ENCODE measurements at regions not wholly inside any gene's neighbourhood (a gene's known extent, or its start where the extent isn't known, plus 50 kb on each side); places are given as distances from the start of the nearest gene placed in this dataset.

GRCh38 chr3:125645616-125646015 is 50.3 kb upstream of the OSBPL11 start:
- H3K27me3 Mint-ChIP-seq (ENCODE audit: low read depth) = no peaks in the 10 kb centered on the region

DNA sequence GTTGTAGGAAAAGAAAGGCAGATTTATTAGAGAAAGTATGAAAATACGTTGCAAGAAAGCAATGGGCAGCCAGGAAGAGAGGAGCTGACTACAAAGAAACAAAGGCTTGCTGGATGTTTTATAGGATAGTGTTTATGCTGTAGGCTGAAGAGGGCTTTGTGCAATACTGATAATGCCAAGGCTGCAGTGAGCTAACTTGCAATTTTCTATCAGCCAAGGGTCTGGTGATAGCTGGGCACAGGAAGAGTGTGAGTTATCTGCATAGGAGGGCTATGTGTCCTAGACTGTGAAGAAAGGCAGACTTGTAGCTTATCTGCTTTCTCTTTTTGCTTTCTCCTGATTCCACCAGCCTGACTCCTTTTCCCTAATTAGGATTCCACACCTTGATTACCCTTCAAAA is 51.3 kb upstream of the OSBPL11 start:
- Mint-ChIP-seq H3K36me3 (ENCODE audit: low read depth) (no peaks in the 10 kb centered on the region), H3K9me3 (ENCODE audit: low read depth) (no peaks in the 10 kb centered on the region), H3K4me1 (ENCODE audit: low read depth) (peaks cover 9% of the 10 kb centered on the region), H3K27ac (ENCODE audit: unreplicated experiment) (no peak overlapping the region), H3K4me3 (ENCODE audit: unreplicated experiment) (no peak overlapping the region), H3K27me3 (ENCODE audit: low read depth) (no peaks in the 10 kb centered on the region)
- no peak for DNase-seq (ENCODE audit: low spot score)
- TF ChIP-seq CTCF (IDR thresholded peaks at IDR 0.05) = no peak

More at GRCh38 chr3:125645616-125646015, 50.3 kb upstream of the OSBPL11 start:
- no peaks in the 10 kb centered on the region for H3K36me3 Mint-ChIP-seq (ENCODE audit: low read depth)
- H3K27ac Mint-ChIP-seq (ENCODE audit: unreplicated experiment) = no peak overlapping the region
- H3K4me1 Mint-ChIP-seq (ENCODE audit: low read depth) = no peaks in the 10 kb centered on the region
- no peak overlapping the region for H3K4me3 Mint-ChIP-seq (ENCODE audit: unreplicated experiment)
- H3K9me3 Mint-ChIP-seq (ENCODE audit: low read depth) = no peaks in the 10 kb centered on the region
- DNase-seq (ENCODE audit: low spot score) = no peak
- no peak for TF ChIP-seq CTCF (IDR thresholded peaks at IDR 0.05)

DNA sequence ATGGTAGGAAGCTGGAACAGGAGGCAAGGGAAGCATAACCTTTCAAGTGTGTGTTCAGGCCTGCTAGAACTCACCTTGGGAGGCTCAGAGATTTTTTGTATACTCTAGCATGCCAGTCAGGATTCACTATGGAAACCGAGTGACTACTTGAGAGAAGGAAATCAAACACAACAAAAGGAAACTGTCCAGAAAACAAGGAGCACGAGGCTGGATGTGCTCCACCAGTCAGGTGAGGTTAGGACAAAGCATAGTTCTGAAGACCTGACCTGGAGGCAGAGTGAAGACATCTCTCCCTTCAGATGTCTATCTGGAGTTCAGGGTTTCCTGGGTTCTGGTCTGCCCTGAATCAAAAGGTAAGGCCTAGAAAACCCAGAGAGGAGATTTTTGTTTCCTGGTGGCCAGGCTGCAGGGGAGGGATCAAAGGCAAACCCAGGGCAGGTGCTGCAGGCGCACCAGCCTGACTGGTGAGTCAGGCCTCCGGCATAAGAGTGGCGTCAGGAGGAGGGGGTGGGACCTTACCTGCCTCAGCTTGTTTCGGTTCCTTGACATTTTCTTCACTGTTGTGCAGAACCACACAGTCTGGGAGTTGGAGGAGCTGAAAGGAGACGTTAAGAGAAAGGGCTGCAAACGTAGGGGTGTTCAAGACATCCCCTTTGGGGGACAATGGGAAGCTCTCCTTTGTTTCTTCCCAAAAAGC is 52.2 kb upstream of the OSBPL11 start:
- Mint-ChIP-seq H3K27ac (ENCODE audit: unreplicated experiment) (no peak overlapping the region), H3K4me3 (ENCODE audit: unreplicated experiment) (no peak overlapping the region)
- DNase-seq (ENCODE audit: low spot score) = no peak

DNA sequence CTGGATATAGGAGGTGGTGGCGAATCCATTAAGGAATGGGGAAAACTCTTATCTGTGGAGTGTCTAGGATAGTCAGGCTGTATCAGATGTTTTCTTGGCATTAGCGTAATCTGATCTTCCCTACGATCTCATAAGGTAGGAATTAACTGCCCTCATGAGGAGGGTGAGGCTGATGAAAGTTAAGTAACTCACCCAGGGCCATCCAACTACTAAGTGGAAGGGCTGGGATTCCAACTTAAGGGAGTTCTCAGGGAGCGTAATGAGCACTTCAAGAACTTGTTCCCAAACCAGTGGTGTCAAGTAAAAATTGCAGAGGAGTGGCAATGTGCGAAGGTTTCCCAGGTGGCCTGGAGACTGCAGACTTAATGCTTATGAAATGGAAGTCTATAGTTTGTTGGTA is 55.9 kb upstream of the OSBPL11 start:
- no peak for TF ChIP-seq CTCF (IDR thresholded peaks at IDR 0.05)
- no peak overlapping the region for H3K4me3 Mint-ChIP-seq (ENCODE audit: unreplicated experiment)
- no peaks in the 10 kb centered on the region for H3K27me3 Mint-ChIP-seq (ENCODE audit: low read depth)
- H3K36me3 Mint-ChIP-seq (ENCODE audit: low read depth) = no peaks in the 10 kb centered on the region
- peaks cover 9% of the 10 kb centered on the region for H3K4me1 Mint-ChIP-seq (ENCODE audit: low read depth)
- H3K9me3 Mint-ChIP-seq (ENCODE audit: low read depth) = no peaks in the 10 kb centered on the region
- DNase-seq (ENCODE audit: low spot score) = no peak
- H3K27ac Mint-ChIP-seq (ENCODE audit: unreplicated experiment) = no peak overlapping the region

More for the DNA sequence above, 52.2 kb upstream of the OSBPL11 start:
- Mint-ChIP-seq H3K36me3 (ENCODE audit: low read depth) (no peaks in the 10 kb centered on the region), H3K4me1 (ENCODE audit: low read depth) (peaks cover 9% of the 10 kb centered on the region), H3K27me3 (ENCODE audit: low read depth) (no peaks in the 10 kb centered on the region), H3K9me3 (ENCODE audit: low read depth) (no peaks in the 10 kb centered on the region)
- TF ChIP-seq CTCF (IDR thresholded peaks at IDR 0.05) = no peak

DNA sequence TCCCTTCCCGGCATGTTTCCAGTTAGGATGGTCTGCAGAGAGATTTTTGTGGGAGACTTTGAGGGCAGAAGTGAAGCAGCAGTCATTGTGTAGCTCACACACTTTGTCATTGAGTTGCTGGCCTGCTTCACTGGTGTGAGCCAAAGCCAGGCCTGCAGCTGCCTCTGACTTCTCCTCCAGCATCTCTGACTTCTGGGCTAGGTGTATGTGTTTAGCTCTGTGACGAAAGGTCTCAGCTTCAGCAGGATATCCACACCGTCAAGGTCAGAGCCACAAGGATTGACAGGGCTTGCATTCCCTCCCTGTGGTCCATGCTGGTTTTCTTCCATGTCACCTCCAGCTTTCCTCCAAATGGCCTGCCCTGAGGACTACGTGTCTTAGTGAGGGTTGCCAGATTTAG is 57.1 kb upstream of the OSBPL11 start:
- H3K36me3 Mint-ChIP-seq (ENCODE audit: low read depth) = no peaks in the 10 kb centered on the region
- TF ChIP-seq CTCF (IDR thresholded peaks at IDR 0.05) = no peak
- H3K4me3 Mint-ChIP-seq (ENCODE audit: unreplicated experiment) = no peak overlapping the region
- no peaks in the 10 kb centered on the region for H3K9me3 Mint-ChIP-seq (ENCODE audit: low read depth)
- no peak overlapping the region for H3K27ac Mint-ChIP-seq (ENCODE audit: unreplicated experiment)
- no peaks in the 10 kb centered on the region for H3K27me3 Mint-ChIP-seq (ENCODE audit: low read depth)
- peaks cover 9% of the 10 kb centered on the region for H3K4me1 Mint-ChIP-seq (ENCODE audit: low read depth)
- DNase-seq (ENCODE audit: low spot score) = no peak

All from chondrocyte (in vitro differentiated cells).